ENCODE measurements at regions not wholly inside any gene's neighbourhood (a gene's known extent, or its start where the extent isn't known, plus 50 kb on each side); places are given as distances from the start of the nearest gene placed in this dataset.

DNA sequence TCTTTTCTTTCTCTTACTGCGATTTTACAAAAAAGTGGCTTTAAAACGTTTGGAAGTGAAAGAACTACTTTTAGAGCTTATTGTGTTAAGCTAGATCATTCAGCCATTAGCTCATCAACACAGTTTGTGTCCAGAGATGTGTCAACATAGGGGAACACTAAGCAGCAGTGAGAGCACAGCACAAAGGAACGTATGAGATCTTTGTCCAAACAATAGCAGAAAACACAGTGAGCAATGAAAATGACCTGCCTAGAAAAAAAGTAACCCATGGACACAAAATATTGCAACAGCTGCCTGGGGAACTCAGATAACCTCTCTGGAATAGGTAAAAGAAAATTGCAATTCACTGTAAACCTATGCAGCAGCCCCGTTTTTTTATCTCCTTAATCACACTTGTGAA, 372.5 kb downstream of the ARHGEF28 start:
- no peak for DNase-seq

DNA sequence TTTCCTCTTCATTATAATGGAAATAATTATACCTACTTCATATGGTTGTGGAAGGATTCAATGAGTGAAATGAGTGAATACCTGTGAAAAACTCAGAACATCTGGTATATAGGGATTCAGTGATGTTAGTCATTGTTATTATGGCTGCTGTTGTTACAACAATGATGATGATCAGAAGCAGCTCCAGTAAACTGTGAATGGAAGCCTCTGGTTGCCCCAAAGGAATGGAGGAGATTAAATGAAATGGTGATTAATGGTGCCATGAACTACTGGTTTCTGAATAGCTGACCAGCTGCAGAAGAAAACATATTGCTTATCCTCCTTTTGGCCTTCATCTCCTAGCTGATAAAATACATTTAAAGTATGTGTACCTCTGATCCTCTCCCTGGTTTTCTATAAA, 372.0 kb downstream of the ARHGEF28 start:
- no peak for DNase-seq

DNA sequence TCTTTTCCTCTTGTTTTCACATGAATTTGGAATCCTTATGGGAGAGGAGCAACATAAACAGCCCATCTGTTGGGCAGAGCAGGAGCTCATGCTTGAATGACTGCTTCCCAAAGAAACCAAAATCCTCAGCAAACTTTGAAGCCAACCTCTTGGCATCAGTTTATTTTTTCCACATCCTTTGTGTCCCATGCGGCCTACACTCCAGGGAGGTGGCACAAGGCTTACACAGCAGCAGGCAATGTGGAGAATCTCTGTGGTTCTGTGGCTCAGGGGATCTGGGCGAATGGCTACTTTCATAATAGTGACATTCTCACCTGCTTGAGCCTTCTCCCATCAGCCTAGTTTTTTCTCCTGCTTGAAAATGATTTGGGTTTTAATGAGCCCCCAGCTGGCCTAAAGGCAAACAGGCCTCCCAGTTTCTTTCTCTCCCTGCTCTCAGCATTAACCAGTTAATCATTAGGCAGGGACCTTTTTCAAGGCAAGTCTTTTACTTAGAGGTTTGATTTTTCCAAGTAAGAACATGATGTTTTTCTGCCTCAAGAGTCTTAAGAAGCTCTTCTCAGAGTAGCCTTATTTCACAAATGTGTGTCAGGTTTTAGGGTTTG, 370.3 kb downstream of the ARHGEF28 start:
- no peak for DNase-seq

DNA sequence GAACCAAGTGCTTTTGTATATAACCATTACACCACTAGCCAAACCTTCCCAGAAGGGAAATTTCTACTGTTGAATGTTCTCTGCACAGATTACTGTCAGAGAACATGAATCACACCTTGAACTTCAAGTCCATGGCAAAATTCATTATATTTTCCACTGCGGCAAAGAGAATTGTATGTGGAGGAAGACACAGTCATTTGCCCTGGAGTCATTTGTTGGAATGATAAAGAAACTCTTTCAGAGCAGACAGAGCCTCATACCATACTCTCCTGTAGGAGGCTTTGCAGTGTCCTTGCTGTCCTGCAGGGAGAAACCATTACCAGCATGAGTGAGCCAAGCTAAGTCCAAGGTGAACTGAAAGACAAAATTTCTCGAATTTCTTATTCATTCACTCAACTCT, 369.0 kb downstream of the ARHGEF28 start:
- DNase-seq, result no peak

All from CD4-positive, alpha-beta T cell treated with Interleukin-4 for 1 hour (primary cell).